ENCODE measurements at regions not wholly inside any gene's neighbourhood (a gene's known extent, or its start where the extent isn't known, plus 50 kb on each side); places are given as distances from the start of the nearest gene placed in this dataset.
A peak's percentile ranks its signal among the peaks of the same experiment; 100 is the strongest.
"Not testable (repeated sequence)": the region's sequence is repeated elsewhere in the genome, so short reads cannot be mapped to it uniquely, and the experiment has no call there.

- TF ChIP-seq ZSCAN18 (CRISPR knock-in tag; IDR thresholded peaks at IDR 0.05) (no peak), ZNF512 (CRISPR knock-in tag; IDR thresholded peaks at IDR 0.05; ENCODE audit: borderline replicate concordance) (0 out of 2 replicates have a peak, but pooled peaks have one; percentile 72), ZNF423 (CRISPR knock-in tag; IDR thresholded peaks at IDR 0.05) (no peak), SMAD3 (CRISPR knock-in tag; IDR thresholded peaks at IDR 0.05; ENCODE audit: borderline replicate concordance) (no peak), ATF6 (CRISPR knock-in tag; IDR thresholded peaks at IDR 0.05) (no peak), PRRX2 (CRISPR knock-in tag; IDR thresholded peaks at IDR 0.05) (no peak), MLX (CRISPR knock-in tag; IDR thresholded peaks at IDR 0.05) (no peak), SP1 (CRISPR knock-in tag; conservative IDR thresholded peaks at IDR 0.05) (no peak)
- CTCF ChIA-PET, result no interaction called here
- Mint-ChIP-seq H3K27me3 (ENCODE audit: low read depth) (no peaks in the 10 kb centered on the region), H3K27ac (no peak overlapping the region), H3K9me3 (peaks cover 9% of the 10 kb centered on the region), H3K4me3 (no peak overlapping the region), H3K4me1 (peaks cover 3% of the 10 kb centered on the region; the same call in 1 of the 2 replicates), H3K36me3 (no peaks in the 10 kb centered on the region)
- POLR2A ChIA-PET, result no interaction called here
- ATAC-seq (no peak), DNase-seq (ENCODE audit: low spot score) (no peak)
These were observed 202.9 kb upstream of the LRRTM4 start for GRCh38 chr2:77725045-77725444.

- ATAC-seq; H3K27ac Mint-ChIP-seq; CTCF ChIA-PET; H3K4me3 Mint-ChIP-seq; H3K9me3 Mint-ChIP-seq; H3K36me3 Mint-ChIP-seq; DNase-seq (ENCODE audit: low spot score); H3K4me1 Mint-ChIP-seq; H3K27me3 Mint-ChIP-seq (ENCODE audit: low read depth): not testable (repeated sequence)
- POLR2A ChIA-PET, result interaction anchor here (1.4 kb wide), 1 partner anchor 8 kb away, joined by 3 read pairs; no protein-coding TSS in a partner anchor
These were observed 212.6 kb upstream of the LRRTM4 start for GRCh38 chr2:77734662-77735340.

GRCh38 chr2:77737236-77737635 lies 215.1 kb upstream of the LRRTM4 start:
- POLR2A ChIA-PET, result no interaction called here
- H3K36me3 Mint-ChIP-seq, result peaks cover 8% of the 10 kb centered on the region; the same call in 1 of the 2 replicates
- H3K4me1 Mint-ChIP-seq, result no peaks in the 10 kb centered on the region
- ATAC-seq (no peak), DNase-seq (ENCODE audit: low spot score) (no peak)
- H3K4me3 Mint-ChIP-seq, result no peak overlapping the region
- CTCF ChIA-PET, result no interaction called here
- H3K27me3 Mint-ChIP-seq (ENCODE audit: low read depth), result no peaks in the 10 kb centered on the region
- H3K9me3 Mint-ChIP-seq, result no peaks in the 10 kb centered on the region
- no peak overlapping the region for H3K27ac Mint-ChIP-seq
- TF ChIP-seq MAX (CRISPR knock-in tag; IDR thresholded peaks at IDR 0.05) (no peak), ERG (CRISPR knock-in tag; IDR thresholded peaks at IDR 0.05) (no peak), GTF2I (CRISPR knock-in tag; conservative IDR thresholded peaks at IDR 0.05) (no peak), ATF6 (CRISPR knock-in tag; IDR thresholded peaks at IDR 0.05) (no peak), ZNF512 (CRISPR knock-in tag; IDR thresholded peaks at IDR 0.05; ENCODE audit: borderline replicate concordance) (no peak), ZNF219 (CRISPR knock-in tag; IDR thresholded peaks at IDR 0.05; ENCODE audit: borderline replicate concordance) (no peak), AFF4 (CRISPR knock-in tag; IDR thresholded peaks at IDR 0.05; ENCODE audit: borderline replicate concordance) (no peak), PRRX2 (CRISPR knock-in tag; IDR thresholded peaks at IDR 0.05) (no peak)
